ENCODE measurements at regions not wholly inside any gene's neighbourhood (a gene's known extent, or its start where the extent isn't known, plus 50 kb on each side); places are given as distances from the start of the nearest gene placed in this dataset.

- Histone ChIP-seq H3K27ac (no peak overlapping the region), H3K79me2 (ENCODE audit: insufficient read depth) (no peaks in the 10 kb centered on the region), H3K36me3 (ENCODE audit: low read depth) (no peaks in the 10 kb centered on the region), H2AFZ (no peak overlapping the region), H4K20me1 (ENCODE audit: insufficient read depth) (no peaks in the 10 kb centered on the region), H3K4me1 (ENCODE audit: insufficient read depth) (peaks cover 10% of the 10 kb centered on the region), H3K9me2 (ENCODE audit: insufficient read depth) (no peaks in the 10 kb centered on the region), H3K9me3 (ENCODE audit: low read depth) (no peaks in the 10 kb centered on the region), H3K4me3 (no peak overlapping the region), H3K9ac (no peak overlapping the region), H3K4me2 (ENCODE audit: unreplicated experiment) (no peak overlapping the region), H3F3A (ENCODE audit: insufficient read depth) (0 out of 2 replicates have a peak, but pooled peaks cover 8% of the 10 kb centered on the region), H3K27me3 (replicated peaks; ENCODE audit: insufficient read depth) (no peaks in the 10 kb centered on the region)
- DNase-seq: no peak
- TF ChIP-seq EZH2 (IDR thresholded peaks at IDR 0.05; ENCODE audit: insufficient read depth, poor library complexity, severe bottlenecking): no peak
- no peak for TF ChIP-seq EZH2phosphoT487 (IDR thresholded peaks at IDR 0.05; ENCODE audit: insufficient read depth, low read depth)
- in situ Hi-C loops (cut with MboI): no loop called here
These were observed 249.4 kb downstream of the COX18 start for GRCh38 chr4:72820107-72820506.

GRCh38 chr4:72817012-72817411 is 248.0 kb upstream of the ADAMTS3 start:
- H2AFZ ChIP-seq: 0 out of 2 replicates have a peak overlapping the region, but pooled peaks have one; percentile 9
- H3K4me3 ChIP-seq: no peak overlapping the region
- H3K79me2 ChIP-seq (ENCODE audit: insufficient read depth): no peaks in the 10 kb centered on the region
- H3K27ac ChIP-seq: no peak overlapping the region
- H3K27me3 ChIP-seq (replicated peaks; ENCODE audit: insufficient read depth): no peaks in the 10 kb centered on the region
- H3K4me2 ChIP-seq (ENCODE audit: unreplicated experiment): peak overlapping the region; percentile 40
- TF ChIP-seq EZH2 (IDR thresholded peaks at IDR 0.05; ENCODE audit: insufficient read depth, poor library complexity, severe bottlenecking): no peak
- no peak for TF ChIP-seq EZH2phosphoT487 (IDR thresholded peaks at IDR 0.05; ENCODE audit: insufficient read depth, low read depth)
- in situ Hi-C loops (cut with MboI): no loop called here
- H4K20me1 ChIP-seq (ENCODE audit: insufficient read depth): no peaks in the 10 kb centered on the region
- H3K4me1 ChIP-seq (ENCODE audit: insufficient read depth): peaks cover 10% of the 10 kb centered on the region
- H3K36me3 ChIP-seq (ENCODE audit: low read depth): no peaks in the 10 kb centered on the region
- no peaks in the 10 kb centered on the region for H3K9me2 ChIP-seq (ENCODE audit: insufficient read depth)
- H3K9me3 ChIP-seq (ENCODE audit: low read depth): no peaks in the 10 kb centered on the region
- H3K9ac ChIP-seq: no peak overlapping the region
- WGBS, 2 experiments (ENCODE audit: low coverage in 1 of 2, low lambda C conversion rate in 2 of 2, missing lambda C conversion rate in 2 of 2): 59 to 60% methylated on average over 1 of the region's 1 CpG
- H3F3A ChIP-seq (ENCODE audit: insufficient read depth): 0 out of 2 replicates have a peak, but pooled peaks cover 8% of the 10 kb centered on the region
- DNase-seq: peak; percentile 44

- no peak for DNase-seq
- no peaks in the 10 kb centered on the region for H3K9me2 ChIP-seq (ENCODE audit: insufficient read depth)
- TF ChIP-seq EZH2 (IDR thresholded peaks at IDR 0.05; ENCODE audit: insufficient read depth, poor library complexity, severe bottlenecking) (no peak), EZH2phosphoT487 (IDR thresholded peaks at IDR 0.05; ENCODE audit: insufficient read depth, low read depth) (no peak)
- H3K27me3 ChIP-seq (replicated peaks; ENCODE audit: insufficient read depth): no peaks in the 10 kb centered on the region
- no peak overlapping the region for H3K4me2 ChIP-seq (ENCODE audit: unreplicated experiment)
- H3K4me3 ChIP-seq: no peak overlapping the region
- H2AFZ ChIP-seq: no peak overlapping the region
- no peak overlapping the region for H3K9ac ChIP-seq
- no peaks in the 10 kb centered on the region for H4K20me1 ChIP-seq (ENCODE audit: insufficient read depth)
- no peaks in the 10 kb centered on the region for H3K79me2 ChIP-seq (ENCODE audit: insufficient read depth)
- peaks cover 10% of the 10 kb centered on the region for H3K4me1 ChIP-seq (ENCODE audit: insufficient read depth)
- in situ Hi-C loops (cut with MboI): no loop called here
- no peaks in the 10 kb centered on the region for H3K36me3 ChIP-seq (ENCODE audit: low read depth)
- H3K9me3 ChIP-seq (ENCODE audit: low read depth): no peaks in the 10 kb centered on the region
- 35 to 48% methylated on average over 1 of the region's 1 CpG for WGBS, 2 experiments (ENCODE audit: low coverage in 1 of 2, low lambda C conversion rate in 2 of 2, missing lambda C conversion rate in 2 of 2)
- H3K27ac ChIP-seq: no peak overlapping the region
- 0 out of 2 replicates have a peak, but pooled peaks cover 8% of the 10 kb centered on the region for H3F3A ChIP-seq (ENCODE audit: insufficient read depth)
These were observed 245.2 kb upstream of the ADAMTS3 start for GRCh38 chr4:72814241-72814640.

GRCh38 chr4:72809208-72809607 is 240.2 kb upstream of the ADAMTS3 start:
- no peak overlapping the region for H2AFZ ChIP-seq
- H3K79me2 ChIP-seq (ENCODE audit: insufficient read depth): no peaks in the 10 kb centered on the region
- H3K4me1 ChIP-seq (ENCODE audit: insufficient read depth): no peaks in the 10 kb centered on the region
- no peaks in the 10 kb centered on the region for H3K9me3 ChIP-seq (ENCODE audit: low read depth)
- 36% methylated on average over 1 of the region's 1 CpG for WGBS, 2 experiments (ENCODE audit: low coverage in 1 of 2, low lambda C conversion rate in 2 of 2, missing lambda C conversion rate in 2 of 2)
- in situ Hi-C loops (cut with MboI): no loop called here
- H3F3A ChIP-seq (ENCODE audit: insufficient read depth): no peaks in the 10 kb centered on the region
- H3K36me3 ChIP-seq (ENCODE audit: low read depth): no peaks in the 10 kb centered on the region
- no peaks in the 10 kb centered on the region for H4K20me1 ChIP-seq (ENCODE audit: insufficient read depth)
- no peak overlapping the region for H3K4me2 ChIP-seq (ENCODE audit: unreplicated experiment)
- no peaks in the 10 kb centered on the region for H3K9me2 ChIP-seq (ENCODE audit: insufficient read depth)
- no peaks in the 10 kb centered on the region for H3K27me3 ChIP-seq (replicated peaks; ENCODE audit: insufficient read depth)
- TF ChIP-seq EZH2phosphoT487 (IDR thresholded peaks at IDR 0.05; ENCODE audit: insufficient read depth, low read depth) (no peak), EZH2 (IDR thresholded peaks at IDR 0.05; ENCODE audit: insufficient read depth, poor library complexity, severe bottlenecking) (no peak)
- DNase-seq: no peak
- no peak overlapping the region for H3K4me3 ChIP-seq
- H3K9ac ChIP-seq: no peak overlapping the region
- H3K27ac ChIP-seq: no peak overlapping the region

GRCh38 chr4:72805284-72805683 is 236.3 kb upstream of the ADAMTS3 start:
- Histone ChIP-seq H3K27ac (no peak overlapping the region), H3K9me3 (ENCODE audit: low read depth) (no peaks in the 10 kb centered on the region), H3K4me3 (no peak overlapping the region), H4K20me1 (ENCODE audit: insufficient read depth) (no peaks in the 10 kb centered on the region), H3K4me1 (ENCODE audit: insufficient read depth) (no peaks in the 10 kb centered on the region), H3K9me2 (ENCODE audit: insufficient read depth) (no peaks in the 10 kb centered on the region), H3K9ac (no peak overlapping the region), H3K36me3 (ENCODE audit: low read depth) (no peaks in the 10 kb centered on the region), H2AFZ (no peak overlapping the region), H3F3A (ENCODE audit: insufficient read depth) (no peaks in the 10 kb centered on the region), H3K27me3 (replicated peaks; ENCODE audit: insufficient read depth) (no peaks in the 10 kb centered on the region), H3K4me2 (ENCODE audit: unreplicated experiment) (no peak overlapping the region), H3K79me2 (ENCODE audit: insufficient read depth) (no peaks in the 10 kb centered on the region)
- TF ChIP-seq EZH2phosphoT487 (IDR thresholded peaks at IDR 0.05; ENCODE audit: insufficient read depth, low read depth) (no peak), EZH2 (IDR thresholded peaks at IDR 0.05; ENCODE audit: insufficient read depth, poor library complexity, severe bottlenecking) (no peak)
- 38 to 41% methylated on average over 2 of the region's 2 CpGs for WGBS, 2 experiments (ENCODE audit: low coverage in 1 of 2, low lambda C conversion rate in 2 of 2, missing lambda C conversion rate in 2 of 2)
- in situ Hi-C loops (cut with MboI): no loop called here
- no peak for DNase-seq
